Neural progenitor cell (in vitro differentiated cells): ENCODE measurements at regions not wholly inside any gene's neighbourhood (a gene's known extent, or its start where the extent isn't known, plus 50 kb on each side); places are given as distances from the start of the nearest gene placed in this dataset.

Source experiments
- DNase-seq: peaks from one replicate; pipeline ENCODE4 v3.0.0-alpha.2; 2016; ENCODE audit warnings: low spot score
- H2AFZ ChIP-seq: fragments of 200-600 bp; sonication (generic); replicated peaks from 2 replicates; pipeline ENCODE4 v1.6.1; 2016; ENCODE audit warnings: antibody characterized with exemption
- H3F3A ChIP-seq: fragments of 200-600 bp; sonication (generic); 2 replicates; pipeline ENCODE4 v1.6.1; 2016; ENCODE audit warnings: antibody characterized with exemption, low read depth
- H3K27ac ChIP-seq: fragments of 200-600 bp; sonication (generic); 2 replicates; pipeline ENCODE4 v1.5.1; 2016; ENCODE audit warnings: mild to moderate bottlenecking
- H3K27me3 ChIP-seq: fragments of 200-600 bp; sonication (generic); 2 replicates; pipeline ENCODE4 v1.6.1; 2016; ENCODE audit warnings: mild to moderate bottlenecking, moderate library complexity
- H3K36me3 ChIP-seq: fragments of 200-600 bp; sonication (generic); 2 replicates; pipeline ENCODE4 v1.5.1; 2016
- H3K4me1 ChIP-seq: fragments of 200-600 bp; sonication (generic); 2 replicates; pipeline ENCODE4 v1.6.1; 2016; ENCODE audit warnings: mixed run types
- H3K4me2 ChIP-seq: fragments of 200-600 bp; sonication (generic); 2 replicates; pipeline ENCODE4 v1.6.1; 2016
- H3K4me3 ChIP-seq: fragments of 200-600 bp; sonication (generic); 2 replicates; pipeline ENCODE4 v1.5.1; 2016
- H3K79me2 ChIP-seq: fragments of 200-600 bp; sonication (generic); 2 replicates; pipeline ENCODE4 v1.6.1; 2016; ENCODE audit warnings: low read depth
- H3K9ac ChIP-seq: fragments of 200-600 bp; sonication (generic); 2 replicates; pipeline ENCODE4 v1.6.1; 2016
- H3K9me3 ChIP-seq: fragments of 200-600 bp; sonication (generic); 2 replicates; pipeline ENCODE4 v1.5.1; 2016; ENCODE audit warnings: low read depth
- H4K20me1 ChIP-seq: fragments of 200-600 bp; sonication (generic); 2 replicates; pipeline ENCODE4 v1.6.1; 2016; ENCODE audit warnings: low read depth
- H3K27ac Mint-ChIP-seq: 3 replicates; pipeline ENCODE4 v1.8.0; 2021; ENCODE audit warnings: mixed read lengths
- H3K27me3 Mint-ChIP-seq: 2 replicates; pipeline ENCODE4 v1.8.0; 2022; ENCODE audit warnings: low read depth, mild to moderate bottlenecking, inconsistent platforms, moderate library complexity, mixed read lengths; ENCODE audit not compliant: insufficient read depth
- H3K36me3 Mint-ChIP-seq: 3 replicates; pipeline ENCODE4 v1.8.0; 2021; ENCODE audit warnings: mixed read lengths
- H3K4me1 Mint-ChIP-seq: 3 replicates; pipeline ENCODE4 v1.8.0; 2021; ENCODE audit warnings: mixed read lengths
- H3K4me3 Mint-ChIP-seq: 3 replicates; pipeline ENCODE4 v1.8.0; 2021; ENCODE audit warnings: mild to moderate bottlenecking, moderate library complexity, mixed read lengths
- H3K9me3 Mint-ChIP-seq: 3 replicates; pipeline ENCODE4 v1.8.0; 2020; ENCODE audit warnings: mixed read lengths
- EZH2 ChIP-seq: fragments of 200-600 bp; sonication (generic); IDR thresholded peaks from 2 replicates; pipeline ENCODE4 v1.6.1; 2017; ENCODE audit warnings: antibody characterized with exemption, mild to moderate bottlenecking, moderate library complexity
- EZH2phosphoT487 ChIP-seq: fragments of 200-600 bp; sonication (generic); IDR thresholded peaks from 2 replicates; pipeline ENCODE4 v1.6.1; 2017; ENCODE audit warnings: antibody characterized with exemption
- TF ChIP-seq, protein P1 (sequence below): fragments of 200-600 bp; sonication (generic); IDR thresholded peaks from 2 replicates; pipeline ENCODE4 v1.5.1; 2017; ENCODE audit warnings: antibody characterized with exemption, mild to moderate bottlenecking

- Histone ChIP-seq H3K9me3 (no peaks in the 10 kb centered on the region), H3K9ac (no peak overlapping the region), H3K27ac (no peak overlapping the region), H3K4me1 (no peaks in the 10 kb centered on the region), H3K79me2 (no peaks in the 10 kb centered on the region), H4K20me1 (no peaks in the 10 kb centered on the region), H3F3A (no peaks in the 10 kb centered on the region), H2AFZ (no peak overlapping the region), H3K4me2 (no peak overlapping the region), H3K4me3 (no peak overlapping the region), H3K27me3 (no peaks in the 10 kb centered on the region), H3K36me3 (no peaks in the 10 kb centered on the region)
- Mint-ChIP-seq H3K4me3 (no peak overlapping the region), H3K9me3 (peaks cover 7% of the 10 kb centered on the region), H3K27me3 (peaks cover 7% of the 10 kb centered on the region), H3K4me1 (peaks cover 6% of the 10 kb centered on the region), H3K27ac (no peak overlapping the region), H3K36me3 (no peaks in the 10 kb centered on the region)
- no peak for DNase-seq
- TF ChIP-seq EZH2: no peak
- TF ChIP-seq, protein P1, sequence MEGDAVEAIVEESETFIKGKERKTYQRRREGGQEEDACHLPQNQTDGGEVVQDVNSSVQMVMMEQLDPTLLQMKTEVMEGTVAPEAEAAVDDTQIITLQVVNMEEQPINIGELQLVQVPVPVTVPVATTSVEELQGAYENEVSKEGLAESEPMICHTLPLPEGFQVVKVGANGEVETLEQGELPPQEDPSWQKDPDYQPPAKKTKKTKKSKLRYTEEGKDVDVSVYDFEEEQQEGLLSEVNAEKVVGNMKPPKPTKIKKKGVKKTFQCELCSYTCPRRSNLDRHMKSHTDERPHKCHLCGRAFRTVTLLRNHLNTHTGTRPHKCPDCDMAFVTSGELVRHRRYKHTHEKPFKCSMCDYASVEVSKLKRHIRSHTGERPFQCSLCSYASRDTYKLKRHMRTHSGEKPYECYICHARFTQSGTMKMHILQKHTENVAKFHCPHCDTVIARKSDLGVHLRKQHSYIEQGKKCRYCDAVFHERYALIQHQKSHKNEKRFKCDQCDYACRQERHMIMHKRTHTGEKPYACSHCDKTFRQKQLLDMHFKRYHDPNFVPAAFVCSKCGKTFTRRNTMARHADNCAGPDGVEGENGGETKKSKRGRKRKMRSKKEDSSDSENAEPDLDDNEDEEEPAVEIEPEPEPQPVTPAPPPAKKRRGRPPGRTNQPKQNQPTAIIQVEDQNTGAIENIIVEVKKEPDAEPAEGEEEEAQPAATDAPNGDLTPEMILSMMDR: no peak
- TF ChIP-seq EZH2phosphoT487: no peak
Measured at GRCh38 chr6:169867751-169868191, 116.3 kb downstream of the ERMARD start.

DNA sequence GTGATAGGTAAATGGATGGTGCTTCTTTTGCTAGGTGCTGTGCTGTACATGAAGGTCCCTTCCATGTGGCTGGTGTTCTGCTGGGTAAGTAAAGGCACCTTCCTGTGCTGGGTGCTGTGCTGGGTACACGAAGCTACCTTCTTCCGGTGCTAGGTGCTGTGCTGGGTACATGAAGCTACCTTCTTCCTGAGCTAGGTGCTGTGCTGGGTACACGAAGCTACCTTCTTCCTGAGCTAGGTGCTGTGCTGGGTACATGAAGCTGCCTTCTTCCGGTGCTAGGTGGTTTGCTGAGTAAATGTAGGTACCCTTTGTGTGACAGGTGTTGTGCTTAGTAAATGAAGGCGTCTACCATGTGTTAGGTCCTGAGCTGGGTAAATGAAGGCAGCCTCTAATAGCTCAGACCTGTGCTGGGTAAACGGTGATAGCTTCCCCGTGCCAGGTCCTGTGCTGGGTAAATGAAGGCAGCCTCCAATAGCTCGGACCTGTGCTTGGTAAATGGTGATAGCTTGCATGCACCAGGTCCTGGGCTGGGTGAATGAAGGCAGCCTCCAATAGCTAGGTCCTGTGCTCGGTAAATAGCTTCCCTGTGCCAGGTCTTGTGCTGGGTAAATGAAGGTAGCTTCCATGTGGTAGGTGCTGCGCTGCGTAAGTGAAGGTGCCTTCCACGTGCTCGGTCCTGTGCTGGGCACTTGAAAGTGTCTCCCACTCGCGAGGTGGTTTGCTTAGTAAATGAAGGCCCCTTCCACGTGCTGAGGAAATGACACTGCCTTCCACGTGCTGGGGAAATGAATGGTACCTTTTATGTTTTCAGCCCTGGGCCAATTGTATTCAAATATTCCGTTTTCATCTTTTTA lies 115.5 kb downstream of the ERMARD start:
- Histone ChIP-seq H3K36me3 (no peaks in the 10 kb centered on the region), H3F3A (no peaks in the 10 kb centered on the region), H3K79me2 (no peaks in the 10 kb centered on the region), H3K27ac (no peak overlapping the region), H3K4me1 (no peaks in the 10 kb centered on the region), H4K20me1 (no peaks in the 10 kb centered on the region), H3K4me2 (no peak overlapping the region), H3K9ac (no peak overlapping the region), H3K27me3 (no peaks in the 10 kb centered on the region), H2AFZ (no peak overlapping the region), H3K4me3 (no peak overlapping the region), H3K9me3 (no peaks in the 10 kb centered on the region)
- H3K4me3 Mint-ChIP-seq: no peak overlapping the region
- TF ChIP-seq EZH2phosphoT487: no peak
- TF ChIP-seq EZH2: no peak
- TF ChIP-seq, protein P1: no peak
- H3K9me3 Mint-ChIP-seq: peaks cover 3% of the 10 kb centered on the region
- H3K27ac Mint-ChIP-seq: no peak overlapping the region
- H3K27me3 Mint-ChIP-seq: peaks cover 7% of the 10 kb centered on the region
- no peak for DNase-seq
- H3K4me1 Mint-ChIP-seq: peaks cover 8% of the 10 kb centered on the region
- H3K36me3 Mint-ChIP-seq: no peaks in the 10 kb centered on the region

DNA sequence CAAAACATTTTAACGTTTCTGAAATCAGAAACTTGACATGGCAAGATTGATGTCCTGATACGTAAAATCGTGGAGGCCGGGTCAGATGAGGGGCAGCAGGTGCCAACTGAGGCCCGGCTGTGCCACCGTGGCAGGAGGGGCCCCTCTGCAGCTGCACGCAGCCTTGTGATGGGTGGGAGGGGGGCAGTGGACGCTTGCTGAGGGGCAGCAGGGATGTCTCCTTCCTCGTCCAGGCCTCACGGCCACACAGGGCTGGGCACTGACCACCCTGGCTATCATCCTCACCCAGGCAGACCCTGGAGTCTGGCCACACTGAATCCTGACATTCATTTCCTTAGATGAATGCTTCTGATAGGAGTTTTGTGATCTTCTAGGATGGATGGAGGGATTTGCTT lies 114.7 kb downstream of the ERMARD start:
- Mint-ChIP-seq H3K27me3 (peaks cover 7% of the 10 kb centered on the region), H3K36me3 (no peaks in the 10 kb centered on the region), H3K9me3 (peaks cover 2% of the 10 kb centered on the region), H3K4me1 (peaks cover 8% of the 10 kb centered on the region), H3K27ac (no peak overlapping the region), H3K4me3 (no peak overlapping the region)
- Histone ChIP-seq H3K4me3 (no peak overlapping the region), H3K4me1 (no peaks in the 10 kb centered on the region), H3K36me3 (no peaks in the 10 kb centered on the region), H3K27me3 (no peaks in the 10 kb centered on the region), H3F3A (no peaks in the 10 kb centered on the region), H3K4me2 (no peak overlapping the region), H4K20me1 (no peaks in the 10 kb centered on the region), H3K79me2 (no peaks in the 10 kb centered on the region), H3K27ac (no peak overlapping the region), H3K9me3 (no peaks in the 10 kb centered on the region), H2AFZ (no peak overlapping the region), H3K9ac (no peak overlapping the region)
- DNase-seq: no peak
- TF ChIP-seq EZH2phosphoT487 (no peak), EZH2 (no peak)
- TF ChIP-seq, protein P1: no peak
